Activated CD4-positive, alpha-beta memory T cell treated with anti-CD3 and anti-CD28 coated beads, Interleukin-2, amount 10 ng/mL, durations not matched to agents 7 days and 5 days (primary cell): ENCODE measurements at regions not wholly inside any gene's neighbourhood (a gene's known extent, or its start where the extent isn't known, plus 50 kb on each side); places are given as distances from the start of the nearest gene placed in this dataset.

ENCODE experiments used
- CTCF ChIA-PET: fragments of 350-600 bp; sonication (Branson Sonifier 250); formaldehyde crosslinking; loops from one replicate; lab custom pipeline; 2021; ENCODE audit warnings: antibody characterized with exemption, inconsistent platforms; lab: Charles Lee
- POLR2A ChIA-PET: fragments of 350-600 bp; sonication (Branson Sonifier 250); formaldehyde crosslinking; loops from one replicate; lab custom pipeline; 2021; ENCODE audit warnings: antibody characterized with exemption; lab: Charles Lee
- DNase-seq: peaks from one replicate; pipeline ENCODE4 v3.0.0-alpha.2; 2020
- H3K27ac Mint-ChIP-seq: one replicate; pipeline ENCODE4 v1.8.0; 2021; ENCODE audit warnings: mild to moderate bottlenecking, mixed read lengths
- H3K27me3 Mint-ChIP-seq: one replicate; pipeline ENCODE4 v1.8.0; 2021; ENCODE audit warnings: mixed read lengths
- H3K36me3 Mint-ChIP-seq: one replicate; pipeline ENCODE4 v1.8.0; 2021; ENCODE audit warnings: low read depth, mixed read lengths
- H3K4me1 Mint-ChIP-seq: one replicate; pipeline ENCODE4 v1.8.0; 2021; ENCODE audit warnings: mixed read lengths
- H3K4me3 Mint-ChIP-seq: one replicate; pipeline ENCODE4 v1.8.0; 2021; ENCODE audit warnings: mild to moderate bottlenecking, mixed read lengths
- H3K9me3 Mint-ChIP-seq: one replicate; pipeline ENCODE4 v1.8.0; 2021; ENCODE audit warnings: mixed read lengths

DNA sequence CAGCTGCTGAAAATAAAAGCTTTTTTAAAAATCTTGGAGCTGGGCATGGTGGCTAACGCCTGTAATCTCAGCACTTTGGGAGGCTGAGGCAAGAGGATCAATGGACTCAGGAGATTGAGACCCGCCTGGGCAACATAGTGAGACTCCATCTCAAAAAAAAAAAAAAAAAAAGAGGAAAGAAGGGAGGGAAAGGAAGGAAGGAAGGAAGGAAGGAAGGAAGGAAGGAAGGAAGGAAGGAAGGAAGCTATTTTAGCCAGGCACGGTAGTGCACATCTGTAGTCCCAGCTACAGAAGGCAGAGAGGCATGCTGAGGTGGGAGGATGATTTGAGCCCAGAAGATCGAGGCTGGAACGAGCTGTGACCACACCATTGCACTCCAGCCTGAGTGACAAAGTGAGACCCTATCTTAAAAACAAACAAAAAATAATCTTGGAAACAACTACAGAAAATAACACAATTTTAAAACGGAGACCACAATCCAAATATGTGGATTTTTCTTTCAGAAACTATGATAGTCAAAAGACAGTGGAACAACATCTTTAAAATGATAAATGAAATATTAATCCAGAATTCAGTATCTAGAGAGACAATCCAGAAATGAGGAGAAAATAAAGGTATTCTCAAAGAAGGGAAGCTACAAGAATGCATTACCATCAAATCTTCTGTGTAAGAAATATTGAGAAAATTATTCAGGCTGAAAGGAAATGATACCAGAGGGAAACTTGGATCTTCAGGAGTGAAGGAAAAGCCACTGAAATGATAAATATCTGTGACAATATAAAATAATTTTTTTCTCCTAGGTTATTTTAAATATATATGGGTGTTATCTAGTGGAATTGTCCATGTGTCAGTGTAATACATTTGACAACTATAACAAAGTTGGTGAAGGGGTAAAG, 182.0 kb downstream of the GPX5 start:
- H3K27me3 Mint-ChIP-seq: peaks cover 37% of the 10 kb centered on the region
- DNase-seq: no peak
- H3K27ac Mint-ChIP-seq: no peak overlapping the region
- peaks cover 16% of the 10 kb centered on the region for H3K9me3 Mint-ChIP-seq
- POLR2A ChIA-PET: no interaction called here
- no peak overlapping the region for H3K4me3 Mint-ChIP-seq
- peaks cover 6% of the 10 kb centered on the region for H3K36me3 Mint-ChIP-seq
- peaks cover 11% of the 10 kb centered on the region for H3K4me1 Mint-ChIP-seq
- CTCF ChIA-PET: no interaction called here

DNA sequence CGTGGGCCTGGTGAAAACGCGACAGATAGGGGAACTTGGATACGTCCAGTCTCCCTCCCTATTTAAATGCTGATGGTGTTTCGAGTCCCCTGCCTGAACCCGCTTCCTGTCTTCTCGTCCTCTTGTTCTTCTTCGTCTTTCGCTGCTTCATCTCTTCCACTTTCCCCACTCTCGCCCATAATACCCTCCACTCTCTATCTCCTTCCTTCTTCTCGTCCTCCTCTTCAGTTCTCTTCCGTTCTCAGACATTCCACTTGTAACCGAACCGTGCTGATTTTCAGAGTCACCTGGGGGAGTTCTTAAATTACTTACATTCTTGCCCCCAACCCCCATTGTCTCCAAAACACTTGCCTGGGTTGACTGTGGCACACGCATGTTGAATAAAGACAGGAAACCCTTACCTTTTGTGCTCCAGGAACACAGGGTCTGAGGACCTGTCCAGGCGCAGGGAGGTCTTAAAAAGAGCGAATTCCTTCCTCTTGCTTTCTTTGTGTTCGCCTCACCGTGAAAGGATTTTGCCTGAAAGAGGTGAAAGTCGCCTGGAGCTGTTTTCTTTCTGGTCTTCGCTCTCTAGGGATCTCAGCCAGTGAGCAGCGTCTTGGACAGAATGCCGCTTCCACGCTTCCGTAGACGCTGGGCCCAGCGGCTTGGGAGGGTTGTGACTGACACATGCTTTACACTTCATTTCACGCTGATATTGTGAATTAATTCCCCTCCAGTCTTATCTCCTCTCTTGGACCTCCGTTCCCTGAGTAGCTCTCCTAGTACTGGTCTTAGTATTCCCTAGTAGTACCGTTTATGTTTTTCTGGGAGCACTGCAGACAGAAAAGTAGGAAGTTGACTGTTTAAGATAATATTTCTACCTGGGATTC, 184.0 kb downstream of the GPX5 start:
- Mint-ChIP-seq H3K9me3 (peaks cover 16% of the 10 kb centered on the region), H3K36me3 (peaks cover 6% of the 10 kb centered on the region), H3K4me3 (peak overlapping the region; percentile 42), H3K27me3 (peaks cover 27% of the 10 kb centered on the region), H3K4me1 (peaks cover 11% of the 10 kb centered on the region), H3K27ac (no peak overlapping the region)
- CTCF ChIA-PET: no interaction called here
- POLR2A ChIA-PET: no interaction called here
- DNase-seq: no peak

DNA sequence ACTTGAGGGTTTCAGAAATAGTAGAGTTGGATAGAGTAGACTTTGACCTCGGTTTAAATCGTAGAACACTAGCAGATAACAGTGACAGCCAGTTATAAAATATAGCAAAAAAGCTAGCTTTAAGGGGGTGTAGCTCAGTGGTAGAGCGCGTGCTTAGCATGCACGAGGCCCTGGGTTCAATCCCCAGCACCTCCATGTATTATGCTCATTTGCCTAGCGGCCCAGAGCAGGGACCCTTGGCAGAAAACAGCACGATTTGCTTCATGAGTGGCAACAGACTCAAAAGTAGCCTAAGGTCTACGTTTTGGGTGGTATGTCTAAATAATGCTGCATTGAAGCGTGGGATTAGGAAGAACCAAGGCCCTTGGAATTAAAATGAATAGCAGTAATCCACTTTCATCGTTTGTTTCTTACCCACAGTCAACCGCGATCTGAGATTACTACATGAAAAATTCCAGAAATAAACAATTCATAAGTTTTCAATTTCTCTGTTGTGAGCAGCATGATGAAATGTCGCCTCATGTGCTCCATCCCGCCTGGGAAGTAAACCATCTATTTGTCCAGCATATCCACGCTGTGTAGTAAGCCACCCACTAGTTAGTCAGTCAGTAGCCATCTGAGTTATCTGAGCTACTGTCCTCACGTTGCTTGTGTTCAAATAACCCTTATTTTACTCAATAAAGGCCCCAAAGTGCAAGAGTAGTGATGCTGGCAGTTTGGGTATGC, 184.9 kb downstream of the GPX5 start:
- H3K36me3 Mint-ChIP-seq: peaks cover 6% of the 10 kb centered on the region
- no peak for DNase-seq
- POLR2A ChIA-PET: no interaction called here
- no peak overlapping the region for H3K27ac Mint-ChIP-seq
- H3K9me3 Mint-ChIP-seq: peaks cover 16% of the 10 kb centered on the region
- CTCF ChIA-PET: interaction anchor here (0.6 kb wide), 1 partner anchor 490 kb away, joined by 4 read pairs; no protein-coding TSS in a partner anchor
- H3K4me1 Mint-ChIP-seq: peaks cover 11% of the 10 kb centered on the region
- H3K4me3 Mint-ChIP-seq: no peak overlapping the region
- peaks cover 27% of the 10 kb centered on the region for H3K27me3 Mint-ChIP-seq

DNA sequence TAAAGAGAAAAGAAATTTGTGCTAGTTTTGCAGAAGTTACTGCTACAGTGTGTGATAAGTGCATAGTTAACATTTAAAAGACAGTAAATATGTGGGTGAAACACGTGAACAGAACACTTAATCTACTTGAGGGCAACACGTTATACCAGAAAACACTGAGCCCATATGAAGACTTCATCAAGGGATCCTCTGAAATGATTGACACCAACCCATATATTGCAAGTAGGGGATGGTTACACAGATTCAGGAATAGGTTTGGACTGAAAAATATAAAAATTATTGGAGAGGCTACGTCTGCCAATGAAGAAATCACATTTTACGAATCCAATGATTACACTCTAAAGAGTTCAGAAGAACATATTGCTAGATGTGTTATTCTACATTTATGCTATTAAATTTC, 185.6 kb downstream of the GPX5 start:
- Mint-ChIP-seq H3K36me3 (peaks cover 6% of the 10 kb centered on the region), H3K4me1 (peaks cover 11% of the 10 kb centered on the region), H3K27me3 (peaks cover 25% of the 10 kb centered on the region), H3K4me3 (no peak overlapping the region), H3K9me3 (peaks cover 16% of the 10 kb centered on the region), H3K27ac (no peak overlapping the region)
- ChIA-PET POLR2A (interaction anchor here (0.7 kb wide), 1 partner anchor 816 kb away, joined by 3 read pairs; no protein-coding TSS in a partner anchor), CTCF (interaction anchor here (0.6 kb wide), 1 partner anchor 490 kb away, joined by 4 read pairs; no protein-coding TSS in a partner anchor)
- no peak for DNase-seq

DNA sequence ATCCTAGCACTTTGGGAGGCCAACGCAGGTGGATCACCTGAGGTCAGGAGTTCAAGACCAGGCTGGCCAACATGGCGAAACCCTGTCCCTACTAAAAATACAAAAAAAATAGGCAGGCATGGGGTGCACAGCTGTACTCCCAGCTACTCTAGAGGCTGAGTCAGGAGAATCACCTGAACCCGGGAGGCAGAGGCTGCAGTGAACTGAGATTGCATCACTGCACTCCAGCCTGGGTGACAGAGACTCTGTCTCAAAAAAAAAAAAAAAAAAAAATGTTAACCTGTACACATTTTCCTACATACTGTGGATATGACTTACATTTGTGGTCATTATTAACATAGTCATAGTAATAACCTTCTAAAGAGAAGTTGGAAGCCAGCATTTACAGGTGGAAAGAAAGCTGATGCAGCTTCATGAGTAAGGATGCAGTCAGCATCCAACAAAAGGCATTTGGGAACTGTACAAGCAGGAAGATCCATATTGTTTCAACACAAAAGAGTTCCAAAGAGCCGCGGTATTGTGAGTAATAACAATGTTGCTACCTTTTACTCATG, 186.2 kb downstream of the GPX5 start:
- Mint-ChIP-seq H3K27me3 (peaks cover 25% of the 10 kb centered on the region), H3K36me3 (peaks cover 6% of the 10 kb centered on the region), H3K27ac (no peak overlapping the region), H3K4me1 (peaks cover 11% of the 10 kb centered on the region), H3K9me3 (peaks cover 16% of the 10 kb centered on the region), H3K4me3 (no peak overlapping the region)
- DNase-seq: no peak
- ChIA-PET POLR2A (interaction anchor here (0.7 kb wide), 1 partner anchor 817 kb away, joined by 3 read pairs; no protein-coding TSS in a partner anchor), CTCF (interaction anchor here (0.6 kb wide), 1 partner anchor 491 kb away, joined by 4 read pairs; no protein-coding TSS in a partner anchor)

DNA sequence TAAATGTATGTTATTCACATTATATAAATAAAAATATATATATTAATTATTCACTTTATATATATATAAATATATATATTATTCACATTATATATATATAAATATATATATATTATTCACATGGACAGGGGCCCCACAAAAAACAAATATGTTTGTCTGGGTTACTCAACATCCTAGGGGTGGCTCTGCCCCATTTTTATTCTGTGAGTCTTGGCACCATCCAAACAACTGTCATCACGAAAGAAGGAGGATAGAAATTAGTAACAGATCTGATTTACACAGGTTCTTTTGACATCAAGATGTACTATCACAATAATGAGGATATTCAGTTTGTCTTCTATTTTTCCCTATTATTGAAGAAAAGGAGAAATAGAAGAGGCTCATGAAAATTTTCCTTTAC, 187.3 kb downstream of the GPX5 start:
- peaks cover 27% of the 10 kb centered on the region for H3K27me3 Mint-ChIP-seq
- CTCF ChIA-PET: no interaction called here

DNA sequence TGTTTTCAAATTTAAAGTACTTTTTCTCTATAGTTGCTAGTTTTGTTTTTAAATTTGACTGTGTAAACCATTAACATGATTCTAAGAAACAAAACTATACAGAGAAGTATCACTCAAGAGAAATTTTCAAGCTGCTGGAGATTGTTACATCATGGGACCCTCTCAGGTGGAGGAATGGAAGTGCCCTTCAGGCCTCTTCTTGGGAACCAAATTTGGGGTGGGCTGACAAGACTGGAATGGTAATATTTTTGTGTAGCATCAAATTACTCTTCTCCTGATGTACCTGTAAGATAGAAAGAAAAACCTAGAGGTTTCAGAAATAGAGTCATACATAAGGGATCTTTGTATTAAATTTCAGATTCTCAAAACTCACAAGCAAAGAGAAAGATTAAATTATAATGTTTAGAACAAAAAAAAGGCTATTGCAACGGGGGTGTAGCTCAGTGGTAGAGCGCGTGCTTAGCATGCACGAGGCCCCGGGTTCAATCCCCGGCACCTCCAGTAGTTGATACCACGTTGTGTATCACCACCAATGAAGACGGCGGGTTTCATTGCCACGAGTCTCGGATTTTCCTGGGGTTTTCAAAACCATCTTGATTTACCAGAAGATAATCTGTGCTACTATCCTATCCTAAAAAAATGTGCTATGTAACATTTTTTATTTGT, 193.7 kb downstream of the GPX5 start:
- no peak for DNase-seq
- no peaks in the 10 kb centered on the region for H3K9me3 Mint-ChIP-seq
- H3K36me3 Mint-ChIP-seq: no peaks in the 10 kb centered on the region
- no peaks in the 10 kb centered on the region for H3K4me1 Mint-ChIP-seq
- POLR2A ChIA-PET: no interaction called here
- H3K27me3 Mint-ChIP-seq: peaks cover 41% of the 10 kb centered on the region
- no peak overlapping the region for H3K4me3 Mint-ChIP-seq
- no peak overlapping the region for H3K27ac Mint-ChIP-seq
- CTCF ChIA-PET: no interaction called here

More for the DNA sequence above, 187.3 kb downstream of the GPX5 start:
- Mint-ChIP-seq H3K36me3 (peaks cover 6% of the 10 kb centered on the region), H3K4me3 (no peak overlapping the region), H3K27ac (no peak overlapping the region), H3K4me1 (peaks cover 11% of the 10 kb centered on the region), H3K9me3 (peaks cover 11% of the 10 kb centered on the region)
- DNase-seq: no peak
- POLR2A ChIA-PET: no interaction called here

DNA sequence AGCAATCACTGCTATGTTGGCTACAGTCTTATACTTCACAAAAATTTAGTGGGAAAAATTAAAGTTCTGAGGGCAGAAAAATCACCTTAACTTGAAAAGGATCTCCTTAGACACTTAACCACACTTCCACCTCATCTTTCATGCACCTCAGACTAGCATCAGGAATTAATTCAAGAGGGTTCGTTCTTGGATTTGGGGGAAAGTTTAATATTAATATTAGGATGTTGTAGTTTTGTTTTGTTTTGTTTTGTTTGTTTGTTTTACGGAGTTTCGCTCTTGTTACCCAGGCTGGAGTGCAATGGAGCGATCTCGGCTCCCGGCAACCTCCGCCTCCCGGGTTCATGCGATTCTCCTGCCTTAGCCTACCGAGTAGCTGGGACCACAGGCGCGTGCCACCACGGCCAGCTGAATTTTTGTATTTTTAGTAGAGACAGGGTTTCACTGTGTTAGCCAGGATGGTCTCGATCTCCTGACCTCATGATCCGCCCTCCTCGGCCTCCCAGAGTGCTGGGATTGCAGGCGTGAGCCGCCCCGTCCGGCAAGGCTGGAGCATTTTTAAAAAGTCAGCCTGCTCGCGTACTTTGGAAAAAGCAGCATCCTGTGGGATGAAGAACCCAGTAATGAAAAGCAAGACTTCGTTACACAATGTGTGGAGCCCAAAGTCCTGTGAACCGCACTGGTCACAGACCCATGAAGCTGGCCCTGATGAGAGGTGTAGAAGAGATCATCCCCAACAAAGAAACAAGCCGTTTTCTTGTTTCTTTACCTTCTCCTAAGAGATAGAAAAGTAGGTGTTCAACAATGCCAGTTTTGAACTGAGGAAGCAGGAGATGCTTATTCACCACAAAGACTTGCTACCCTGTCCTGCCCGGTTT, 194.9 kb downstream of the GPX5 start:
- Mint-ChIP-seq H3K9me3 (no peaks in the 10 kb centered on the region), H3K4me1 (no peaks in the 10 kb centered on the region), H3K4me3 (no peak overlapping the region), H3K36me3 (no peaks in the 10 kb centered on the region), H3K27ac (no peak overlapping the region), H3K27me3 (peaks cover 45% of the 10 kb centered on the region)
- DNase-seq: no peak
- POLR2A ChIA-PET: no interaction called here
- CTCF ChIA-PET: no interaction called here

DNA sequence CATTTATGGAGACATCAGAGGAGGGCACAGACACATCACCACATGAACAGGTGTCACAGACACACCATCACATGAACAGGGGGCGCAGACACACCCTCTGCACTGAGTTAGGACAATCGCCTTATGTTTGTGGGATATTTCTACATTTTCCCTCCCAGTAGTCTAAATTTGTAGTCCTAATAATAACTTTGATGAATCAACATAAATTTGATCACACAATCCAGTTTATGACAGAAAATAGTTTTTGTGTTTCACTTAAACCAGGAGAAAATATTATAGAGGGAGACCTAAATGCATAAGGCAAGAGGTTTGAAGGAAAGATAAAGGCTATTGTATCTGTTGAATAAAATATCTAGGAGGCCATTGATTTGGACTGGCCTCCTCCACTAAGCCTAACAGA, 195.7 kb downstream of the GPX5 start:
- no peak for DNase-seq
- no peaks in the 10 kb centered on the region for H3K36me3 Mint-ChIP-seq
- no peaks in the 10 kb centered on the region for H3K4me1 Mint-ChIP-seq
- peaks cover 48% of the 10 kb centered on the region for H3K27me3 Mint-ChIP-seq
- H3K27ac Mint-ChIP-seq: no peak overlapping the region
- ChIA-PET POLR2A (no interaction called here), CTCF (no interaction called here)
- no peak overlapping the region for H3K4me3 Mint-ChIP-seq
- no peaks in the 10 kb centered on the region for H3K9me3 Mint-ChIP-seq

DNA sequence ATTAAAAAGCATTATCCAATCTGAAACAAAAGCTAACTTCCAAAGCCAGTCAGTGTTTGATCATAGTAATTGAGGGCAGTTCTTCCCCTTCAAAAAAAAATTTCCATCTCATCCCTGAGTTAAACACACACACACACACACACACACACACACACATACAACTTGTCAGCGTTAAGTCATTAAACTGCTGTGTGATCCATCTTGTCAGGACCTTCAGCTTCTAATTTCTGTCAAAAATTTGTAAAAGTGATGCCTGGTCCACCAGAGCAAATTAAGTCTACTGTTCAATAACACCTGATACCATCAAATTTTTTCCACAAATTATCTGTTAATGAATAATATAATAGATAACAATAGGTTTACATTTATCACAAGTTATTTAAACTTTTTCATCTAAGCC, 198.7 kb downstream of the GPX5 start:
- no peak for DNase-seq
- Mint-ChIP-seq H3K4me1 (peaks cover 14% of the 10 kb centered on the region), H3K4me3 (no peak overlapping the region), H3K9me3 (no peaks in the 10 kb centered on the region), H3K27me3 (peaks cover 62% of the 10 kb centered on the region), H3K36me3 (peaks cover 7% of the 10 kb centered on the region), H3K27ac (no peak overlapping the region)
- ChIA-PET POLR2A (no interaction called here), CTCF (no interaction called here)

DNA sequence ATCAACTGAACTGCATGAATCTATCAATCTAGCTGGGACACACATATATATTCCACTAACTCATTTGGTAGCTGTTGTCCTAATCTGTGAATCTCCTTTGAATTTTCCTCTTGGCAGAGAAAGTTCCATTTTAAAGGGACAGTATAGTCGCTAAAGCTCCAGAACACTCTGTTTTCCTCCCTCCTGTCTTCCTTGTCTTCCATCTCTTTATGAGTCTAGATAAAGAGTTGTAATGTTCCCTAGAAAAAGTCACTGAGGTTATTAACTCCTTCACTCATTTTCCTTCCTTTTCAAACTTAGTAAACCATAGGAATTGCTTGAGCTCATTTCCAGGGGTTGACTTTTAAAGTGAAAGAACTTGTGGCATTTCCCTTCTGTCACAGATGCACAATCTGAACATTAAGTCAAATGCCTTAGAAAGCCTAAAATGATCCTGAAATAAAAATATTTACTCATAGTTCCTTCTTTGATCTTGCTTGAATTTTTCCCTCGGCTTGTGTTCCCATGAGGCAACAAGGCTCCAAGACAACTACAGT, 198.4 kb downstream of the TRIM27 start:
- Mint-ChIP-seq H3K4me1 (peaks cover 22% of the 10 kb centered on the region), H3K4me3 (no peak overlapping the region), H3K9me3 (no peaks in the 10 kb centered on the region), H3K36me3 (peaks cover 7% of the 10 kb centered on the region), H3K27me3 (peaks cover 65% of the 10 kb centered on the region), H3K27ac (no peak overlapping the region)
- POLR2A ChIA-PET: no interaction called here
- CTCF ChIA-PET: no interaction called here
- DNase-seq: no peak
